SK-N-MC (cell line): ENCODE measurements at regions not wholly inside any gene's neighbourhood (a gene's known extent, or its start where the extent isn't known, plus 50 kb on each side); places are given as distances from the start of the nearest gene placed in this dataset.

Source experiments
- DNase-seq: peaks from one replicate; pipeline ENCODE4 v3.0.0-alpha.2; 2011; ENCODE audit warnings: low read depth, low spot score
- H3K27ac ChIP-seq: fragments of 200-600 bp; sonication (generic); 2 replicates; pipeline ENCODE4 v1.5.1; 2016; ENCODE audit warnings: mixed run types
- H3K36me3 ChIP-seq: fragments of 200-600 bp; sonication (generic); 2 replicates; pipeline ENCODE4 v1.6.1; 2017; ENCODE audit warnings: antibody characterized with exemption, low read length, mixed read lengths; ENCODE audit not compliant: insufficient read depth
- H3K4me3 ChIP-seq: fragments of 200-600 bp; sonication (generic); 2 replicates; pipeline ENCODE4 v1.5.1; 2016
- H3K9ac ChIP-seq: fragments of 200-600 bp; sonication (generic); 2 replicates; pipeline ENCODE4 v1.8.0; 2017; ENCODE audit warnings: mixed run types, mixed read lengths; ENCODE audit not compliant: insufficient read length
- H3K9me3 ChIP-seq: fragments of 200-600 bp; sonication (generic); 2 replicates; pipeline ENCODE4 v1.6.1; 2017; ENCODE audit warnings: low read depth, mild to moderate bottlenecking, antibody characterized with exemption, low read length, moderate library complexity, mixed read lengths
- EZH2 ChIP-seq: fragments of 200-600 bp; sonication (generic); IDR thresholded peaks from one replicate; pipeline ENCODE4 v1.6.1; 2017; ENCODE audit warnings: antibody characterized with exemption
- FOXP2 ChIP-seq: optimal IDR thresholded peaks from 2 replicates; pipeline ENCODE3; 2011; ENCODE audit warnings: mild to moderate bottlenecking, moderate library complexity; ENCODE audit not compliant: insufficient read depth; ENCODE audit errors: extremely low read length, control extremely low read depth
- POLR2AphosphoS5 ChIP-seq: IDR thresholded peaks from 2 replicates; pipeline ENCODE4 v1.6.1; 2012; ENCODE audit warnings: mild to moderate bottlenecking, low read depth, low read length, borderline replicate concordance

DNA sequence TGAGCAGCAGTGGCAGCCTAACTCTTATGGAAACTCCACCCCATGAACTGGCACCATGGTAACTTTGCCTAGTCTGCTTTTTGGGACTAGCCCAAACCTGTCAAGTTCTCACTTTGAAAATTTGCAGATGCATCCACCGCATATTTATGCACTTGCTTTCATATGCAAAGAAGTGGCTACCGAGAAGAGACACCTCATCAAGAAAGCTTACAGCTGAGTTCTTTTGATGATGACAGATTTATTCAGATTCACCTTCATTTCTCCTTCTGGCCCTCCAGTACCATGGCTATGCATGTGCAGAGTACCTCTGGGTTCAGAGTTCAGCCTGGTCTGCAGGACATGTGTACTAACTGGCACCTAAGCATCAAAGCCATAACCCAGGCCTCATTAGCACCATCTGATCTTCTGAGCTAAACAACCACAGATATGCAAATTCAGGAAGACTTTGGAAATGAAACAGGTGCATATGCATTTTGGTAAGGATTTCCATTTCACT, 154.3 kb upstream of the TENT5A start:
- DNase-seq = no peak
- H3K36me3 ChIP-seq = no peaks in the 10 kb centered on the region
- no peaks in the 10 kb centered on the region for H3K9me3 ChIP-seq
- no peak overlapping the region for H3K9ac ChIP-seq
- TF ChIP-seq EZH2 (no peak), FOXP2 (no peak), POLR2AphosphoS5 (no peak)
- 0 out of 2 replicates have a peak overlapping the region, but pooled peaks have one; percentile 14 for H3K27ac ChIP-seq
- no peak overlapping the region for H3K4me3 ChIP-seq

GRCh38 chr6:81906041-81906440, 153.6 kb upstream of the TENT5A start:
- Histone ChIP-seq H3K9me3 (no peaks in the 10 kb centered on the region), H3K4me3 (no peak overlapping the region), H3K9ac (no peak overlapping the region), H3K27ac (no peak overlapping the region), H3K36me3 (no peaks in the 10 kb centered on the region)
- DNase-seq = no peak
- TF ChIP-seq POLR2AphosphoS5 (no peak), FOXP2 (no peak), EZH2 (no peak)

DNA sequence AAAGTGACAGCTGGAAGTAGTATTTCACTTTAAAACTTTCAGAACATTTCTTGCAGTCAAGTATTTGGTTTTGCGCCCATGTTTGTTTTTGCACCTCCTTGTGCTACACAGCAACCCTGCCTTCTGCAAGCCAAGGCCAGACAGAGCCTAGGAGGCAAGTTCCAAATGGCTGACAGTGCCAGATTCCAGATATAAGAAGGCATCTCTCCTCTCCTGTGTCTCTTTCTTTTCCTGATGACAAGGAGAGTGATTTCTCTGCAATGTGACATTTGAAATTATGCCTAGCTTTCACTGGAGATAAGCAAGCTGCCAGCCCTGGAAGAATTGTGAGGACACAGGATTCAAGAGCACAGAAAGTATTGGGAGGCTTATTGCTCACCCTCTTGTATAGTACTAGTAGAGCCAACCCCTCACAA, 149.1 kb upstream of the TENT5A start:
- Histone ChIP-seq H3K36me3 (no peaks in the 10 kb centered on the region), H3K4me3 (no peak overlapping the region), H3K9me3 (no peaks in the 10 kb centered on the region), H3K27ac (no peak overlapping the region), H3K9ac (no peak overlapping the region)
- TF ChIP-seq EZH2 (no peak), POLR2AphosphoS5 (no peak), FOXP2 (no peak)
- DNase-seq = no peak

DNA sequence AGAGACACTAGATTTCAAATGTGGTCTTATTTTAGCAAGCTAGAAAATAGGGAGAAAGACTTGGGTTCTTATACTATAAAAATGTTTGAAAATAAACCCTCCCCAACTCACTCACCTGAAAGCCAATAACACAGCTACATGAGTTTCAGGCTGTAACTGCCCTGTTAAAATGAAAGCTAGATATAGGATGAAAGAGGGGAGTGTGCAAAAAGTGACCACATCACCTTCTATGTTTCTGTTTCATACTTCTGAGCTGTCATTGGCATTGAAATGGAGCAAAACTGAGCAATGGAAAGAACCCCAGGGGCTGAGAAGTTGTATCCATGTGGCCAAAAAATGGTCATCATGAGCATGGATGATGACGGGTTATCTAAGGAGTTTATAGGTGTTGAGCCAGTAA, 148.1 kb upstream of the TENT5A start:
- Histone ChIP-seq H3K36me3 (no peaks in the 10 kb centered on the region), H3K4me3 (no peak overlapping the region), H3K27ac (no peak overlapping the region), H3K9ac (no peak overlapping the region), H3K9me3 (no peaks in the 10 kb centered on the region)
- no peak for DNase-seq
- TF ChIP-seq EZH2 (no peak), POLR2AphosphoS5 (no peak), FOXP2 (no peak)

DNA sequence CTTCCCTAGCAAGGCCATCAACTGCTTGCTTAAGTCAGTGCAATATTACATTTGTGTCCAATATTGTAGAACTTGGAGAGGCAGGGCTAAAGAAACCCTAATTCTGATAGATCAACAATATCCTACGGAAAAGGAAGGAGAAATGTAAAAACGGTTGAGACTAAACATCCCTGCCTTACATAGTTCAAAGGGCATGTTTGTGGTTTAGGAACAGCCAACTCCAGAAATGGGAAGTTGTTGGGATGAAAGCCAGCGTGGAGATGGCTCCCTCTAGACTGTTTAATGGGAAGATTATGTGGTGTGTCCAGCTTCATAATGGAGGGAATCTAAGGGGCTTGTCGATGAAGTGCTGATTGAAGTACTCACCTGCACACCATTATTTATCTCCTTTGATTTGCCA, 145.3 kb upstream of the TENT5A start:
- H3K9ac ChIP-seq = no peak overlapping the region
- H3K4me3 ChIP-seq = no peak overlapping the region
- no peak for TF ChIP-seq FOXP2
- H3K36me3 ChIP-seq = no peaks in the 10 kb centered on the region
- H3K27ac ChIP-seq = no peak overlapping the region
- no peaks in the 10 kb centered on the region for H3K9me3 ChIP-seq
- no peak for DNase-seq

- TF ChIP-seq FOXP2 (no peak), EZH2 (no peak), POLR2AphosphoS5 (no peak)
- no peak overlapping the region for H3K9ac ChIP-seq
- no peaks in the 10 kb centered on the region for H3K9me3 ChIP-seq
- no peak overlapping the region for H3K27ac ChIP-seq
- no peak overlapping the region for H3K4me3 ChIP-seq
- no peak for DNase-seq
- H3K36me3 ChIP-seq = no peaks in the 10 kb centered on the region
These were observed 144.3 kb upstream of the TENT5A start for GRCh38 chr6:81896525-81897503.

- no peak for DNase-seq
- Histone ChIP-seq H3K4me3 (peak overlapping the region; percentile 4; the same call in 1 of the 2 replicates), H3K9me3 (no peaks in the 10 kb centered on the region), H3K27ac (no peak overlapping the region), H3K9ac (no peak overlapping the region), H3K36me3 (no peaks in the 10 kb centered on the region)
- TF ChIP-seq FOXP2 (no peak), EZH2 (no peak), POLR2AphosphoS5 (no peak)
These were observed 143.2 kb upstream of the TENT5A start for GRCh38 chr6:81895511-81896185.

DNA sequence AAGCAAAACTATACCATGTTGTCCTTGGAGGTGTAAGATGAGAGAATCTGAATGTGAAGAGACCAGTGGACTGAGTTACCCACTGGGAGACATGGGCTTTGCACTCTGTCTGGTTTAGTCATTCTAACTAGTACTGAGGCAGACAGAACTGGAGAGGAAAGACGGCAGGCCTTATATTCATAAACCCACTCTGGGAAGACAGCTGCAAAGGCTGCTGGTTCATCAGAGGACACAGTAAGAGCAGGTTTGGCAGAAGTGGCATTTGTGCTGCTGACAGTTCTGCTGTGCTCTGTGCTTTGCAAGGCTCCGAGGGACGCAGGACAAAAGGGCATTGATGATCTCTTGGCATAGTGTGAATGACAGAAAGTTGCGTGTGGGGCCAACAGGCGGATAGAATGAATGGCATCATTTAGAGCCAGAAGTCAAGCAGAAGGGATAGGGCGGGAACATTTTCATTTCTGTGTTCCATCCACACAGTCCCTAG, 142.3 kb upstream of the TENT5A start:
- DNase-seq = no peak
- no peaks in the 10 kb centered on the region for H3K36me3 ChIP-seq
- H3K9me3 ChIP-seq = no peaks in the 10 kb centered on the region
- H3K4me3 ChIP-seq = no peak overlapping the region; the same call in 1 of the 2 replicates
- TF ChIP-seq FOXP2 (no peak), POLR2AphosphoS5 (no peak), EZH2 (no peak)
- H3K9ac ChIP-seq = no peak overlapping the region
- no peak overlapping the region for H3K27ac ChIP-seq

DNA sequence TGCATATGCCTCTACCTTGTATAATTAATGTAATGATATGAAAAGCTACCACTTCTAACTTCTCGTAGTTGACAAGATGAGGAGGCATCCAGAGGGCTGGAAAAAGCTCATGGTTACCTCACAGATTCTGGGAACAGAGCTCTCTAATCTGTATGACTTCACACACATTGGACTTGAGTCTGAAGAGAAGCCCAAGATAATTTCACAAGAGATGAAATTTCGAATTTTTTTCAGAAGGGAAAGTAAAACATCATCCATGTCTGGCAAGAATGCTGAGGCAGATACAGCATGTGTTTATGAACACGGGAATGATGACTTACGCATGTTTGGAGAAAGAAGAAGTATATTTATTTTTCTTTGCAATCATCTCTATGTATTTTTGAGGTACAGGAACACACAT, 141.8 kb upstream of the TENT5A start:
- no peak overlapping the region for H3K4me3 ChIP-seq
- H3K36me3 ChIP-seq = no peaks in the 10 kb centered on the region
- no peaks in the 10 kb centered on the region for H3K9me3 ChIP-seq
- no peak for TF ChIP-seq EZH2
- H3K27ac ChIP-seq = no peak overlapping the region
- H3K9ac ChIP-seq = no peak overlapping the region
- no peak for DNase-seq
